A549 (cell line): ENCODE measurements at regions not wholly inside any gene's neighbourhood (a gene's known extent, or its start where the extent isn't known, plus 50 kb on each side); places are given as distances from the start of the nearest gene placed in this dataset.

Experiments used
- ATAC-seq, 2 experiments: fragments of 200-7000 bp in 1 of 2; fragments of >200 bp in 1 of 2; cut with Nextera tagmentation in 1 of 2; cut with Tn5 transposase in 1 of 2; 3 replicates each; pipeline versions ENCODE4 v1.8.0 to v1.9.1; 2018 to 2020; ENCODE audit warnings: mild to moderate bottlenecking in 1 of 2, moderate library complexity in 1 of 2
- CTCF ChIA-PET: fragments of 300-600 bp; sonication (Branson Sonifier 250); formaldehyde crosslinking; extraction: SDS; loops from one replicate; lab custom pipeline; 2021; ENCODE audit warnings: antibody characterized with exemption, inconsistent platforms; lab: Yijun Ruan, JAX
- POLR2A ChIA-PET: fragments of 350-600 bp; formaldehyde crosslinking; extraction: SDS; loops from one replicate; lab custom pipeline; 2021; ENCODE audit warnings: antibody characterized with exemption, inconsistent platforms; lab: Yijun Ruan, JAX
- DNase-seq, 2 experiments: peaks; one replicate each; pipeline versions ENCODE4 v3.0.0 to v3.0.0-alpha.2; 2011 to 2016; ENCODE audit warnings: low read depth in 1 of 2, low spot score in 1 of 2
- FAIRE-seq: peaks from 2 replicates; lab custom pipeline; 2011; peaks lifted over from hg19 to GRCh38; lab: Jason Lieb, UNC
- H3K27ac ChIP-seq, 2 experiments: fragments of >200 bp; sonication (Bioruptor Twin); formaldehyde crosslinking; 3 replicates each; pipeline ENCODE4 v1.5.1; 2016 to 2017
- H3K4me1 ChIP-seq: fragments of >200 bp; sonication (Bioruptor Twin); formaldehyde crosslinking; 3 replicates; pipeline ENCODE4 v1.6.1; 2016
- H3K4me2 ChIP-seq: fragments of >200 bp; sonication (Bioruptor Twin); formaldehyde crosslinking; 3 replicates; pipeline ENCODE4 v1.6.1; 2016
- H3K4me3 ChIP-seq: fragments of >200 bp; sonication (Bioruptor Twin); formaldehyde crosslinking; 3 replicates; pipeline ENCODE4 v1.5.1; 2016
- H3K9me3 ChIP-seq: fragments of >200 bp; sonication (Bioruptor Twin); formaldehyde crosslinking; 3 replicates; pipeline ENCODE4 v1.6.1; 2016
- BCL3 ChIP-seq: fragments of >200 bp; sonication (Bioruptor Twin); formaldehyde crosslinking; IDR thresholded peaks from 3 replicates; pipeline ENCODE4 v1.6.1; 2016
- CBX8 ChIP-seq: fragments of 200-600 bp; sonication (generic); IDR thresholded peaks from 2 replicates; pipeline ENCODE4 v1.6.1; 2016
- CEBPB ChIP-seq, 2 experiments: fragments of >200 bp in 1 of 2; sonication (Bioruptor Twin) in 1 of 2; formaldehyde crosslinking in 1 of 2; IDR thresholded peaks; 2 replicates each; pipeline ENCODE4 v1.6.1; 2012 to 2016
- EHF ChIP-seq: fragments of 250-450 bp; sonication (Bioruptor Pico); IDR thresholded peaks from 2 replicates; pipeline ENCODE4 v1.5.0; 2020; ENCODE audit warnings: mild to moderate bottlenecking
- EHMT2 ChIP-seq: fragments of 200-600 bp; sonication (generic); IDR thresholded peaks from 2 replicates; pipeline ENCODE4 v1.6.1; 2016; ENCODE audit warnings: antibody characterized with exemption, low read depth, mild to moderate bottlenecking, moderate library complexity
- FOSB ChIP-seq: fragments of 250-450 bp; sonication (Bioruptor Pico); IDR thresholded peaks from 2 replicates; pipeline ENCODE4 v1.5.0; 2020; ENCODE audit warnings: mild to moderate bottlenecking, moderate library complexity
- FOSL2 ChIP-seq, 2 experiments: fragments of 450-650 bp in 1 of 2; fragments of >200 bp in 1 of 2; sonication (Bioruptor Twin) in 1 of 2; formaldehyde crosslinking; IDR thresholded peaks; 2 replicates each; pipeline versions ENCODE4 v1.5.0 to v1.6.1; 2016 to 2020; ENCODE audit warnings: mild to moderate bottlenecking in 1 of 2, moderate library complexity in 1 of 2
- GATA3 ChIP-seq: IDR thresholded peaks from 2 replicates; pipeline ENCODE4 v1.6.1; 2012; ENCODE audit warnings: borderline replicate concordance
- HDAC2 ChIP-seq: fragments of 200-600 bp; sonication (generic); IDR thresholded peaks from 2 replicates; pipeline ENCODE4 v1.6.1; 2016
- HOXA7 ChIP-seq: fragments of 250-450 bp; sonication (Bioruptor Pico); IDR thresholded peaks from 2 replicates; pipeline ENCODE4 v1.5.0; 2020; ENCODE audit warnings: mild to moderate bottlenecking, moderate library complexity
- HOXB5 ChIP-seq: fragments of 250-450 bp; sonication (Bioruptor Pico); IDR thresholded peaks from 2 replicates; pipeline ENCODE4 v1.5.0; 2020; ENCODE audit warnings: mild to moderate bottlenecking, moderate library complexity
- KDM1A ChIP-seq: fragments of 200-600 bp; sonication (generic); IDR thresholded peaks from 2 replicates; pipeline ENCODE4 v1.6.1; 2016; ENCODE audit warnings: low read depth, mild to moderate bottlenecking
- MAFK ChIP-seq: fragments of 450-650 bp; IDR thresholded peaks from 2 replicates; pipeline ENCODE4 v1.6.1; 2014; ENCODE audit not compliant: partially characterized antibody
- MAZ ChIP-seq: fragments of 150-350 bp; IDR thresholded peaks from 2 replicates; pipeline ENCODE4 v1.6.1; 2014; ENCODE audit warnings: antibody characterized with exemption, low read depth, low read length, borderline replicate concordance
- NPAS2 ChIP-seq: fragments of 250-450 bp; sonication (Bioruptor Pico); IDR thresholded peaks from 2 replicates; pipeline ENCODE4 v1.8.0; 2022; ENCODE audit warnings: mild to moderate bottlenecking, moderate library complexity, borderline replicate concordance
- RCOR1 ChIP-seq: fragments of 150-350 bp; IDR thresholded peaks from 2 replicates; pipeline ENCODE4 v1.6.1; 2014; ENCODE audit warnings: antibody characterized with exemption, low read length, low read depth
- TP53 ChIP-seq: fragments of 250-450 bp; sonication (Bioruptor Pico); IDR thresholded peaks from 2 replicates; pipeline ENCODE4 v1.5.0; 2021; ENCODE audit warnings: mild to moderate bottlenecking, moderate library complexity
- ZNF302 ChIP-seq: fragments of 250-450 bp; sonication (Bioruptor Pico); IDR thresholded peaks from 2 replicates; pipeline ENCODE4 v1.9.0; 2021; ENCODE audit warnings: inconsistent platforms, mild to moderate bottlenecking, moderate library complexity
- ZSCAN20 ChIP-seq: fragments of 250-450 bp; sonication (Bioruptor Pico); IDR thresholded peaks from 2 replicates; pipeline ENCODE4 v1.8.0; 2022; ENCODE audit warnings: mild to moderate bottlenecking, moderate library complexity
- WGBS: methylation state at CpG from one replicate; pipeline ENCODE4 v1.1.6; 2017; ENCODE audit errors: missing lambda C conversion rate; 5-methylcytosine and 5-hydroxymethylcytosine counted together

DNA sequence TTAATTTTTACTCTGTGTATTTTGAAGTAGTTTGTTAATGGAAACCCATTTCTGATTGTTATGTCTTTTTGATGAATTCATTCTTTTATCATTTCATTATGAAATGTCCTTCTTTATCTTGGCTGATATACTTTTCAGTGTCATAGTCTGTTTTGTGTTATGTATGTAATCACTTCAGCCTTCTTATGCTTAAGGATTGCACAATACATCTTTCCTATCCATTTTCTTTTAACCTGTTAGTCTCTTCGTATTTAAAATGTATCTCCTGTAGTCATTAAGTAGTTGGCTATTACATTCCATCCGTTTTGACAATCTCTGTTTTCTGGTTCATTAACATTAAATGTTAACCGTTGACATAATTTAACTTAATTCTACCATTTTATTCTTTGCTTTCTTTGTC lies 344.6 kb upstream of the CTNND2 start (continued):
- TF ChIP-seq FOSB (CRISPR knock-in tag): no peak

GRCh38 chr5:12246036-12246435 lies 341.8 kb upstream of the CTNND2 start:
- POLR2A ChIA-PET: no interaction called here
- FAIRE-seq (no peak), DNase-seq (no peak), ATAC-seq (no peak)
- H3K9me3 ChIP-seq: no peaks in the 10 kb centered on the region
- TF ChIP-seq ZNF302 (CRISPR knock-in tag) (no peak), RCOR1 (no peak), NPAS2 (CRISPR knock-in tag) (no peak), HDAC2 (no peak), TP53 (CRISPR knock-in tag) (no peak), ZSCAN20 (CRISPR knock-in tag) (no peak)
- H3K27ac ChIP-seq: no peak overlapping the region
- CTCF ChIA-PET: no interaction called here
- H3K4me2 ChIP-seq: no peak overlapping the region
- 26% methylated on average over 5 of the region's 5 CpGs for WGBS
- no peak overlapping the region for H3K4me3 ChIP-seq
- no peaks in the 10 kb centered on the region for H3K4me1 ChIP-seq

DNA sequence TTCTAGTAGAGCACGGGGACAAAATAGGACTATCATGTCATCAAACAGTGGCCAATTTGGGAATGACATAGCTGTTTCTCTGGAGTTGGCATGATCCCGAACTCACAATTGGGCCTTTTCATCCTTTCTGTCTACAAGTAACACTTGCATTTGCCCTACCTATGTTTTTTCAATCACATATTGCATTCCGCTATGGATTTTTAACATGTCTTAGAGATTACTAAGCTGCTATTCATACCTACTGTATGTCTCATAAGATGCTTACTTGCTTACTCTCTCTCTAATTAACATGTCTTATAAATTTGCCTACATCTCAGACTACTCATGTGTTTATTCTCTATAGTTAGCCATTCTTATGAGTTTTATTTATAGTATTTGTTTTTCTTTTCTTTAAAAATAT lies 341.2 kb upstream of the CTNND2 start:
- H3K4me1 ChIP-seq: no peaks in the 10 kb centered on the region
- DNase-seq: no peak

GRCh38 chr5:12242950-12243888 lies 339.0 kb upstream of the CTNND2 start:
- H3K27ac ChIP-seq: peak overlapping the region in 1 of 2 experiments; percentile 32; a peak in 2 of 6 replicates
- no peaks in the 10 kb centered on the region for H3K4me1 ChIP-seq
- DNase-seq: no peak
- ChIA-PET CTCF (no interaction called here), POLR2A (no interaction called here)
- no peak overlapping the region for H3K4me3 ChIP-seq
- FAIRE-seq: no peak
- TF ChIP-seq KDM1A (no peak), CBX8 (no peak), MAZ (no peak), GATA3 (no peak), FOSL2 (IDR thresholded peaks at IDR 0.05) (no peak), FOSL2 (CRISPR knock-in tag; IDR thresholded peaks at IDR 0.05) (no peak), MAFK (peak; percentile 9)
- ATAC-seq: no peak
- H3K4me2 ChIP-seq: peak overlapping the region; percentile 38
- 4% methylated on average over 9 of the region's 9 CpGs for WGBS
- H3K9me3 ChIP-seq: no peaks in the 10 kb centered on the region

More for the DNA sequence above, 341.2 kb upstream of the CTNND2 start:
- H3K4me3 ChIP-seq: no peak overlapping the region
- no peak overlapping the region for H3K27ac ChIP-seq
- no peaks in the 10 kb centered on the region for H3K9me3 ChIP-seq
- POLR2A ChIA-PET: no interaction called here
- CTCF ChIA-PET: no interaction called here
- TF ChIP-seq GATA3: no peak
- TF ChIP-seq HOXB5 (CRISPR knock-in tag): no peak
- TF ChIP-seq BCL3: no peak
- no peak for TF ChIP-seq EHF (CRISPR knock-in tag)
- no peak for TF ChIP-seq CEBPB (IDR thresholded peaks at IDR 0.05)
- no peak for TF ChIP-seq CBX8
- no peak for TF ChIP-seq HOXA7 (CRISPR knock-in tag)
- no peak for TF ChIP-seq ZNF302 (CRISPR knock-in tag)
- no peak for TF ChIP-seq KDM1A
- TF ChIP-seq EHMT2: no peak
- no peak for FAIRE-seq
- no peak for ATAC-seq
- no peak overlapping the region for H3K4me2 ChIP-seq
- 41% methylated on average over 3 of the region's 3 CpGs for WGBS
